GM12892 (cell line): ENCODE measurements at regions not wholly inside any gene's neighbourhood (a gene's known extent, or its start where the extent isn't known, plus 50 kb on each side); places are given as distances from the start of the nearest gene placed in this dataset.
"Not testable (repeated sequence)": the region's sequence is repeated elsewhere in the genome, so short reads cannot be mapped to it uniquely, and the experiment has no call there.

Source experiments
- POLR2A ChIP-seq: IDR thresholded peaks from 2 replicates; pipeline ENCODE4 v1.6.1; 2011; ENCODE audit warnings: low read depth, low read length, control low read depth
- POLR2AphosphoS5 ChIP-seq: IDR thresholded peaks from 2 replicates; pipeline ENCODE4 v1.6.1; 2011; ENCODE audit warnings: low read depth, low read length, control low read depth
- TAF1 ChIP-seq: IDR thresholded peaks from 2 replicates; pipeline ENCODE4 v1.6.1; 2011; ENCODE audit warnings: low read depth, mild to moderate bottlenecking, control low read depth, low read length, borderline replicate concordance

- not testable (repeated sequence) for TF ChIP-seq POLR2A, POLR2AphosphoS5, TAF1
Observed at GRCh38 chr13:22932632-22933412, 248.0 kb upstream of the SGCG start.
